Thyroid gland (tissue), 4 donors: ENCODE measurements at regions not wholly inside any gene's neighbourhood (a gene's known extent, or its start where the extent isn't known, plus 50 kb on each side); places are given as distances from the start of the nearest gene placed in this dataset.

Source experiments
- CTCF ChIP-seq, 6 experiments: fragments of 200-600 bp in 3 of 6; fragments of 450-650 bp in 3 of 6; sonication (generic) in 3 of 6; IDR thresholded peaks; one replicate each; pipeline ENCODE4 v1.5.1; 2016 to 2019; ENCODE audit warnings: antibody characterized with exemption in 6 of 6, mild to moderate bottlenecking in 2 of 6, inconsistent platforms in 1 of 6, moderate library complexity in 1 of 6
- POLR2A ChIP-seq, 2 donors: fragments of 450-650 bp; IDR thresholded peaks; one replicate each; pipeline ENCODE4 v1.6.1; 2017; ENCODE audit warnings: antibody characterized with exemption in 2 of 2, mild to moderate bottlenecking in 2 of 2, moderate library complexity in 1 of 2

- TF ChIP-seq CTCF (IDR thresholded peaks at IDR 0.05) (no peak), POLR2A (IDR thresholded peaks at IDR 0.05) (no peak)
These were observed 1495.1 kb downstream of the UQCRFS1 start for GRCh38 chr19:27717825-27718224.
